IPS DF 19.7 (cell line): ENCODE measurements at regions not wholly inside any gene's neighbourhood (a gene's known extent, or its start where the extent isn't known, plus 50 kb on each side); places are given as distances from the start of the nearest gene placed in this dataset.
"Not testable (repeated sequence)": the region's sequence is repeated elsewhere in the genome, so short reads cannot be mapped to it uniquely, and the experiment has no call there.

Source experiments
- DNase-seq: peaks from one replicate; pipeline ENCODE4 v3.0.0-alpha.2; 2013; ENCODE audit warnings: low read depth, low spot score

DNA sequence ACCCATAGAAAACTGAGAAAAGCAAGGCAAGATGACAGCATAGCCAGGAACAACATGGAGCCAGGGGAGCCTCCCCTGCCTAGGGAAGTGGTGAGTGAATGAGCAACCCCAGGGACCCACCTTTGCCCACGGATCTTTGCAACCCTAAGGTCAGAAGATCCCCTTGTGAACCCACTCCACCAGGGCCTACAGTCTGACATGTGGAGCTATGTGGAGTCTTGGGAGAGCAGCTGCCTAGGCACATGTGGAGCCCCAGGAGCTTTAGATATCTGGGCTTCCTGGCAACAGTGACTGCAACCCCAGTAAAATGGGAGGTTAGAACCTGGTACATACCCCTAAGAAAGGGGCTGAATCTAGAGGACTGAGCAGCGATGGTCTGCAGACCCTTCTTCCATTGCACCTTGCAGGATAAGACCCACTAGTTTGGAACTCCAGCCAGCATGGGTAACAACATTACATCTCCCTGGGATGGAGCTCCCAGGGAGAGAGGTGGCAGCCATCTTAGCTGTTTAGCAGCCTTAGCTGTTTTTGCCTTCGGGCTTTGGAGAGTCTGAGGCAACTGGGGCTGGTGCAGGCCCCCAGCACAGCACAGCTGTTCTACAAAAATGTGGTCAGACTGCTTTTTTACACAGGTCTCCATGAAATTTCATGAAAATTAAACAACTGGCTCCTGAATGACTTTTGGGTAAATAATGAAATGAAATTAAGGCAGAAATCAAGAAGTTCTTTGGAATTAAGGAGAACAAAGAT lies 104.7 kb upstream of the TRIM2 start:
- no peak for DNase-seq

DNA sequence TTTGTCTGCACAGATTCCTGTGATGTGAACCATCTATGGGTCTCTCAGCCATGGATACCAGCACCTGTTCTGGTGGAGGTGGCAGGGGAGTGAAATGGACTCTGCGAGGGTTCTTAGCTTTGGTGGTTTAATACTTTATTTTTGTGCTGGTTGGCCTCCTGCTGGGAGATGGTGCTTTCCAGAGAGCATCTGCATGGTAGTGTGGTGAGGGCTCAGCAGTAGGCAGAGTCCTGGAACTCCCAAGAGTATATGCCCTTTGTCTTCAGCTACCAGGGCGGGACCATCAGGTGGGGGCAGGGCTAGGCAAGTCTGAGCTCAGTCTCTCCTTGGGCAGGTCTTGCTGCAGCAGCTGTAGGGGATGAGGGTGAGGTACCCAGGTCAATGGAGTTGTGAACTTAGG lies 97.5 kb upstream of the TRIM2 start:
- not testable (repeated sequence) for DNase-seq

GRCh38 chr4:153107246-153107645 lies 97.0 kb upstream of the TRIM2 start:
- no peak for DNase-seq

DNA sequence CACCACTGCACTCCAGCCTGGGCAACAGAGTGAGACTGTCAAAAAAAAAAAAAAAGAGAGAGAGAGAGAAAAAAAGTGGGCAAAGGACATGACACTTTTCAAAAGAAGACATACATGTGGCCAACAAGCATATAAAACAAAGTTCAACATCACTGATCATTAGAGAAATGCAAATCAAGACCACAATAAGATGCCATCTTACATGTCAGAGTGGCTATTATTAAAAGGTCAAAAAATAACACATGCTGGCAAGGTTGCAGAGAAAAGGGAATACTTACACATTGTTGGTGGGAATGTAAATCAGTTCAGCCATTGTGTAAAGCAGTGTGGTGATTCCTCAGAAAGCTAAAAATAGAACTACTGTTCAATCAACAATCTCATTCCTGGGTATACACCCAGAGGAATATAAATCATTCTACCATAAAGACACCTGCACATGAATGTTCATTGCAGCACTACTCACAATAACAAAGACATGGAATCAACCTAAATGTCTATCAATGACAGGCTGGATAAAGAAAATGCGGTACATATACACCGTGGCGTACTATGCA lies 94.9 kb upstream of the TRIM2 start:
- no peak for DNase-seq

GRCh38 chr4:153110739-153111138 lies 93.5 kb upstream of the TRIM2 start:
- DNase-seq = no peak

DNA sequence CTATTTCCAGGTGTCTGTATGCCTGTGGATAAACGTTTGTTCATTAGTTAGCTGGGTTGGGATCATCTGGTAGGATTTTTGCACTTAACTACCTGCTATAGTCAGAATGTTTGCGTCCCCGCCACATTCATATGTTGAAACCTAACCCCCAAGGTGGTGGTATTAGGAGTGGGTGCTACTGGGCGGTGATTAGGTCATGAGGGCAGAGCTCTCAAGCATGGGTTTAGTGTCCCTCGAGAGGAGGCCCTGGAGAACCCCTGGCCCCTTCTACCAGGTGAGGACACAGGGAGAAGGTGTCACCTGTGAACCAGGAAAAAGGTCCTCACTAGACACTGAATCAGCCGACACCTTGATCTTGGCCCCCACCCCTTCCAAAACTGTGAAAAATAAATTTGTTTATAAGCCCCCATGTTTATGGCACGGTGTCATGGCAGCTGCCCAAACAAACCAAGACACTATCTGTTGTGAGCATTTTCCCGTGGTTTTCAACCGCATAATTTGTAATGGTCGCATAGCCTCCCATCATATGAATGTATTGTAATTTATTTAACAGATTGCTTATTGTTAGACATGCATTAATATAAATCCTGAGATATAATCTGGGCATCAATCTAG lies 92.7 kb upstream of the TRIM2 start:
- DNase-seq = no peak

- DNase-seq = no peak
Observed at GRCh38 chr4:153112041-153112441, 92.2 kb upstream of the TRIM2 start.

- no peak for DNase-seq
Observed at GRCh38 chr4:153113061-153113837, 91.0 kb upstream of the TRIM2 start.

DNA sequence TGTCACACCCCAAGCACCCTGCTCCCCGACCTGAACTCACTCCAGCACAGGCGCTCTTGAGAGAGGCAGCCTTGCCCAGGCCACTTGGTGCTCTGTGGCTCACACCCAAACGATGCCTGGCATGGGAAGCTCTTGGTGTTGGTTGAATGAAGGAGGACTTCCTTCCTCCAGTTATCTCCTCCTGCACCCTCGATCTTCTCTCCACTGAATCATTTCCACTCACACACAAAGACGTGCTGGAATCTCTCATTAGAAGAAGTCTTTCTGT lies 90.5 kb upstream of the TRIM2 start:
- DNase-seq = no peak

GRCh38 chr4:153114771-153115321 lies 89.4 kb upstream of the TRIM2 start:
- DNase-seq = no peak

- DNase-seq = no peak
Observed at GRCh38 chr4:153115322-153116290, 88.6 kb upstream of the TRIM2 start.

- DNase-seq = no peak
Observed at GRCh38 chr4:153116291-153116680, 88.0 kb upstream of the TRIM2 start.

DNA sequence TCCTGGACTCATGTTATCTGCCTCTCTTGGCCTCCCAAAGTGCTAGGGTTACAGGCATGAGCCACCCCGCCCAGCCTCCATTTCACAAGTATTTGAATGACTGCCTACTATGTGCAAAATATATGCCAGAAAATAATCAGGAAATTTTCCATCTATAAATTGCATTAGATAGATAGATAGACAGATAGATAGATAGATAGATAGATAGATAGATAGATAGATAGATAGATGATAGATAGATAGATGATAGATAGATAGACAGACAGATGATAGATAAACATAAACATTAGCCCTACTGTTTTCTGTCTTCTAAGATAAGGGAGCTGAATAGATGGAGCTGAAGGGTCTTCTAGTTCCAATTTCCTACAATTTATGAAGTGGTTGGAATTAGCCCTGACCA lies 87.4 kb upstream of the TRIM2 start:
- no peak for DNase-seq

DNA sequence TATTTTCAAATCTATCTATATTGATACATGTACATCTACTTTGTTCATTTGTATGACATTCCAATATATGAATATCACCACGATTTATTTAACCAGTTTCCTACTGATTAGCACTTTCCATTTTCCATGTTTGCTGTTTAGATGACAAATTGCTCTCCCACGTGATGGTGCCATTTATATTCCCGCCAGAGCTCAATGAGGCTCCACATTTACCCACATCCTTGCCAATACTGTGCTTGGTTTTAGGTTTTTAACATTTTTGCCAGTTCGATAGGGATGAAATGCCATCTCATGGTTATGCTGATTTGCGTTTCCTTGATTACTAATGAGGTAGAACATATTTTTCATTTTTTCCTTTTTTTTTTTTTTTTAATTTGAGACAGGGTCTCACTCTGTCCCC lies 86.7 kb upstream of the TRIM2 start:
- no peak for DNase-seq

- DNase-seq = no peak
Observed at GRCh38 chr4:153119626-153120025, 84.6 kb upstream of the TRIM2 start.

DNA sequence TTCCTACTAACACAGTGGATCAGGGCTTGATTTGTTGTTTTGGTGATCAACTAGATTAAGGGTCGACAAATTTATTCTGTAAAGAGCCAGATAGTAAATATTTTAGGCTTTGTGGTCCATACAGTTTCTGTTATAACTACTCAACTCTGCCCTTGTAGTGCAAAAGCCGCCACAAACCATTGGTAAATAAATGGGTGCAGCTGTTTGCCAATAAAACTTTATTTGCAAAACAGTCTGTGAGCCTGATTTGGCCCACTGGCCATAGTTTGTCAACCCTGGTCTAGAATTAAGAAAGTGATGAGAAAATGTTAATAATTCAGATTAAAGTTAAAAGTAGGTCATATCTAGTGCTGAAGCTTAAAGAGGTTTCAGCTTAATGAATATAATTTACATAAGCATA lies 84.0 kb upstream of the TRIM2 start:
- DNase-seq = no peak

DNA sequence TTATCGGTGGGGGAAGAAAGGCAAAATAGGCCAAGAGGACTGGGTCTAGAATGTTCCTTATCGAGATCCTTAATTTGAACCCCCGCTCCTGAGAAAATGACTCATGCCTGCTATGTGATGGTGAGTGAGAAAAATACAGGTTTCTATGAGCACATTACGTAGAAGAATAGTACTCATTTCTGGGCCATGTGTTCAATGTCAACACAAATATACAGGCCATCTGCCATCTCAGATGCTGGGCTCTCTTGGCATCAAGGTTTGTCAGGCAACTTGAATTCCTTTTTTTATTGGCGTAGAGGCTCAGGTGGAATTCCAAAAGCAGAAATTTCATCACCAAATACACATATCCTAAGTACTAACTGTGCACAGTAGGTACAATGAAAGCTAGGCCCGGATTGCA lies 81.4 kb upstream of the TRIM2 start:
- DNase-seq = no peak

DNA sequence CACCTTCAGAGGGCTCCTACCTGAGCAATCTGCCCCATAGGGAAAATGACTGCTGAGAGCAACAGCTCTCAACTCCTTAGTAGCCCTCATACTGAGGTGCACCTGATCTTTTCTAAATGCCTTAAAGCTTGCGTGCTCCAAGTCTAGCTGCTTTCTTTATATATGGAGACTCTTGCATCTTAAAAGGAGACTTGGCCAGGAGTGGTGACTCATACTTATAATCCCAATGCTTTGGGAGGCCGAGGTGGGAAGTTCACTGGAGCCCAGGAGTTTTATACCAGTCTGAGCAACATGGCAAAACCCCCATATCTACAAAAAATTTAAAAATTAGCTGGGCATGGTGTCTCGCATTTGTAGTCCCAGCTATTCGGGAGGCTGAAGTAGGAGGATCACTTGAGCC lies 78.1 kb upstream of the TRIM2 start:
- no peak for DNase-seq

DNA sequence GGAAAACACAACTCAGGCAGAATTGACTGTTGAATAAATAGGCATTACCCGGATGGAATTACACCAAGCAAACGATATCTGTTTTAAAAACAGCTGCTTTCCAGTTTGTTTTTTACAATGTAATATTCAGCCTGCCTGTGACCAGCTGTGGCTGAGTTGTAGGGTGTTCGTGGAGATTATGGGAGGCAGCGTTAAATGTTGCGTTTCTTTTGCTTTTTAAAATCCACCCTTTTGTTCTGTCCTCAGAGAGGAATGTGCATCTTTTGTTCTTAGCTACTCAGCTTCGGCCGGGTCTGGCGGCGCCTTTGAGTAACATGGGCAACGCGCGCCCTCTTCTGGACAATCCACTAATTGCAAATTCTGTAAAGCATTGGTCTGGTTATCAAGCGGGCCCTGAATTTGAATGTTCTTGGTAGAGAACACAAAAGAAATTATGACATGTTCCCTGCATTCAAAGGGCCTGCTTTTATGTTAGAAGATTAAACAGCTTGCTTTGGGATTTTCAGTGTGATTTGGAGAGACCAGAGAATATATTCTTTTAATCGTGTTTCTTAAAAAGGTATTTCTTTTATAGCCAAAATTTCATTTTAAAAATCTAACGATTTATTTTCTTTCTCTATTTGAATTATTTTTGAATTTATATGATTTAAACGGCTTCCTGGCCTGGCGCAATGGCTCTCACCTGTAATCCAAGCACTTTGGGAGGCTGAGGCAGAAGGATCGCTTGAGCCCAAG lies 76.3 kb upstream of the TRIM2 start:
- peak; percentile 57 for DNase-seq

DNA sequence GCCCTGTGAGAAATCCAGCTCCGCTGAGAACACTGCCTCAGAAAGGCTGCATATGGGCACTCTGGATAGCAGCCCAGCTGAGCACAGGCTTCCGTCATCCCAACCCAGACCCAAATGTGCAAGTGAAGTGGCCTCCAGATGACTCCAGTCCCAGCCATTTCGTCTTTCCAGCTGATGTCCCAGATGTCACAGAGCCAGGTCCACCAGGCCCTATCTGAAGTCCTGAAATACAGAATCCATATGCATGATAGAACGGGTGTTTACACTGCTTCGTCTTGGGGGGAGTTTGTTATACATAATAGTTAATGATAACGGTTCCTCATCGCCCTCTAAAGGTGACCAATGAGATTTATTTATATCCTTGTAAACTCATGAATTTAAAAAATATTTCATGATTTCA lies 72.6 kb upstream of the TRIM2 start:
- no peak for DNase-seq

- no peak for DNase-seq
Observed at GRCh38 chr4:153137159-153137558, 67.1 kb upstream of the TRIM2 start.
